Mesendoderm (in vitro differentiated cells): ENCODE measurements at regions not wholly inside any gene's neighbourhood (a gene's known extent, or its start where the extent isn't known, plus 50 kb on each side); places are given as distances from the start of the nearest gene placed in this dataset.

Source experiments
- DNase-seq: peaks from one replicate; pipeline ENCODE4 v3.0.0; 2013
- H2AK5ac ChIP-seq: 2 replicates; pipeline ENCODE4 v1.6.1; 2013; ENCODE audit warnings: low read length, inconsistent platforms
- H2BK120ac ChIP-seq: 2 replicates; pipeline ENCODE4 v1.6.1; 2013; ENCODE audit warnings: low read depth, mild to moderate bottlenecking, low read length, moderate library complexity, mixed read lengths
- H2BK15ac ChIP-seq: replicated peaks from 2 replicates; pipeline ENCODE4 v1.6.1; 2013; ENCODE audit warnings: low read depth, mild to moderate bottlenecking, moderate library complexity
- H2BK5ac ChIP-seq: 2 replicates; pipeline ENCODE4 v1.6.1; 2013; ENCODE audit warnings: low read length, inconsistent platforms
- H3K18ac ChIP-seq: 2 replicates; pipeline ENCODE4 v1.6.1; 2013; ENCODE audit warnings: mild to moderate bottlenecking, low read length, mixed read lengths
- H3K23ac ChIP-seq: one replicate; pipeline ENCODE4 v1.6.1; 2013; ENCODE audit warnings: low read length
- H3K27ac ChIP-seq: 2 replicates; pipeline ENCODE4 v1.5.1; 2013; ENCODE audit warnings: low read depth, mild to moderate bottlenecking, inconsistent platforms, low read length, moderate library complexity
- H3K27me3 ChIP-seq: 2 replicates; pipeline ENCODE4 v1.6.1; 2013; ENCODE audit warnings: low read length, control low read depth, mild to moderate bottlenecking, inconsistent platforms; ENCODE audit not compliant: insufficient read depth, poor library complexity
- H3K36me3 ChIP-seq: 2 replicates; pipeline ENCODE4 v1.6.1; 2013; ENCODE audit warnings: low read length, inconsistent platforms; ENCODE audit not compliant: control insufficient read depth, insufficient read depth
- H3K4ac ChIP-seq: one replicate; pipeline ENCODE4 v1.6.1; 2013; ENCODE audit warnings: low read depth, mild to moderate bottlenecking, low read length, moderate library complexity
- H3K4me1 ChIP-seq: 2 replicates; pipeline ENCODE4 v1.6.1; 2013; ENCODE audit warnings: low read depth, low read length, inconsistent platforms; ENCODE audit not compliant: control insufficient read depth
- H3K4me2 ChIP-seq: 2 replicates; pipeline ENCODE4 v1.6.1; 2013; ENCODE audit warnings: low read length
- H3K4me3 ChIP-seq: 2 replicates; pipeline ENCODE4 v1.5.1; 2013; ENCODE audit warnings: mild to moderate bottlenecking, low read length
- H3K56ac ChIP-seq: one replicate; pipeline ENCODE4 v1.6.1; 2013; ENCODE audit warnings: low read length
- H3K79me1 ChIP-seq: 2 replicates; pipeline ENCODE4 v1.6.1; 2013; ENCODE audit warnings: low read length, inconsistent platforms
- H3K79me2 ChIP-seq: 2 replicates; pipeline ENCODE4 v1.6.1; 2013; ENCODE audit warnings: mild to moderate bottlenecking, low read length; ENCODE audit not compliant: control insufficient read depth, insufficient read depth
- H3K9ac ChIP-seq: 2 replicates; pipeline ENCODE4 v1.6.1; 2013; ENCODE audit warnings: low read length, inconsistent platforms
- H4K5ac ChIP-seq: one replicate; pipeline ENCODE4 v1.6.1; 2013; ENCODE audit warnings: low read length
- H4K8ac ChIP-seq: one replicate; pipeline ENCODE4 v1.6.1; 2013; ENCODE audit warnings: low read depth, mild to moderate bottlenecking, control low read depth, low read length, moderate library complexity
- WGBS: extraction: QIAGEN DNeasy Blood & Tissue Kit; methylation state at CpG from one replicate; pipeline ENCODE4 v1.1.7; 2013; ENCODE audit warnings: low lambda C conversion rate, missing lambda C conversion rate; ENCODE audit not compliant: insufficient coverage; ENCODE audit errors: extremely low coverage; 5-methylcytosine and 5-hydroxymethylcytosine counted together

DNA sequence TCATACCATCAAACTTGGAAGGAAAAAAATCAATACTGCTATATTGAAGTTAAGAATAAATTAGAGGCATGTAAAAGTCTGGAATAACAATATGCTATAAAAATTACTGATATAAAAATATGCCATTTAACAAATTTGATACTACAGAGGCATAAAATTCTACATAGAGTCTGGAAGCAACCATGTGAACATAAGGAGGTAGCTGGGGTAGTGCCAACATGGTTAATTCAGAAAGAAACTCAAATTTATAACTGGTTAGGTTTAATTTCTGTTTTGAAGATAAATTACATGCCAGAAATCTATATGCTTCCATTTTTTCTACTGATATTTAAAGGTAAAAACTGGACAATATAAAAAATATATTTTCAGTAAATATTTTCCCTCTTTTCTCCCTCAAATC lies 103.1 kb upstream of the NR4A3 start:
- Histone ChIP-seq H3K79me2 (no peaks in the 10 kb centered on the region), H3K4me2 (no peak overlapping the region), H3K4me1 (no peaks in the 10 kb centered on the region), H3K56ac (no peak overlapping the region), H3K9ac (no peak overlapping the region), H3K4me3 (no peak overlapping the region), H3K36me3 (no peaks in the 10 kb centered on the region), H2BK15ac (no peak overlapping the region), H2BK5ac (no peak overlapping the region), H4K8ac (no peak overlapping the region), H3K79me1 (no peaks in the 10 kb centered on the region), H4K5ac (no peak overlapping the region), H3K27ac (no peak overlapping the region), H2AK5ac (no peak overlapping the region), H3K27me3 (no peaks in the 10 kb centered on the region), H3K4ac (no peak overlapping the region), H2BK120ac (no peak overlapping the region), H3K23ac (no peak overlapping the region), H3K18ac (no peak overlapping the region)
- DNase-seq, result no peak

DNA sequence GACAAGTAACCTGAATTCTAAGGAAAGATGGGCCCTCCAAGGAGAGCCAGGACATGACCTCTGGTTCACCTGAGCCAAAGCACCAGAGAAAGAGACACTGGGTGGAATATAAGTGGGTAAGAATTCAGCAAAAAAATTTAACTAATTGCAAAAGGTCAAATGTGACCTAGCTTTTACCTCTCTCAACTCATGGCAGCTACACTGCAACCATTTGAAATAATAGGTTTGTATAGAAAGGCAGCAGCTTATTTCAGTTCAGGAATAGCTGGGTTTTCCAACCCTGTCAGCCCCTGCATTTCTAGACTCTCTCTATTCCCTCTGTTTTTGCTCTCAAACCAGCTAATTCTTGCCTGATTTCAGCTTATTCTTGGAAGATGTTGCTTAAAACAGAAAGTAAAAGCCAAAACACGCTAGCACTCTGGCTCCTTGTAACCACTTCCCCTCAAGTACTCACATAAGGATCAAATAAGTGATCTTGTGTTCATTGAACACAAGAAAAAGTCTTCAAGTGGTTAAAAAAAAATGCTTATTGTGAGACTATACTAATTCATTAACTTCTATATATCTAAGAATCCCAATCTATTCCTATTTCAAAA lies 101.1 kb upstream of the NR4A3 start:
- Histone ChIP-seq H4K5ac (no peak overlapping the region), H3K23ac (no peak overlapping the region), H3K56ac (no peak overlapping the region), H3K4ac (no peak overlapping the region), H3K4me2 (no peak overlapping the region), H3K4me3 (no peak overlapping the region), H3K79me1 (no peaks in the 10 kb centered on the region), H2BK120ac (no peak overlapping the region), H3K9ac (no peak overlapping the region), H4K8ac (no peak overlapping the region), H3K36me3 (no peaks in the 10 kb centered on the region), H3K4me1 (no peaks in the 10 kb centered on the region), H2AK5ac (no peak overlapping the region), H2BK5ac (no peak overlapping the region), H3K27me3 (no peaks in the 10 kb centered on the region), H3K79me2 (no peaks in the 10 kb centered on the region), H2BK15ac (no peak overlapping the region), H3K27ac (no peak overlapping the region), H3K18ac (no peak overlapping the region)
- DNase-seq, result no peak
- WGBS, result no CpG with 5 or more reads among the region's 1 CpG

DNA sequence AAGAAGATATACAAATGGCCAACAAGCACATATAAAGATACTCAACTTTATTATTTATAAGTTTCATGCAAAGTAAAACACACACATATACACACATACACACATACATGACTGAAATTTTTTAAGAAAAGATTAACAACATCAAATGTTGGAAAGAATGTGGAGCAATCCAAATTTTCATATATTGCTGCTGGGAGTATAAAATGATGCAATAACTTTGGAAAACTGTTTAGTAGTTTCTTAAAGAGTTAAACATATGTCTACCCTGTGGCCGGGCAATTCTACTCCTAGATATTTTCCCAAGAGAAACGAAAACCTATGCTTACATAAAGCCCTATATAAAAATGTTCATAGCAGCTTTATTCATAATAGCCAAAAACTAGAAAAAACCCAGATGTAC lies 99.8 kb upstream of the NR4A3 start:
- DNase-seq, result no peak

DNA sequence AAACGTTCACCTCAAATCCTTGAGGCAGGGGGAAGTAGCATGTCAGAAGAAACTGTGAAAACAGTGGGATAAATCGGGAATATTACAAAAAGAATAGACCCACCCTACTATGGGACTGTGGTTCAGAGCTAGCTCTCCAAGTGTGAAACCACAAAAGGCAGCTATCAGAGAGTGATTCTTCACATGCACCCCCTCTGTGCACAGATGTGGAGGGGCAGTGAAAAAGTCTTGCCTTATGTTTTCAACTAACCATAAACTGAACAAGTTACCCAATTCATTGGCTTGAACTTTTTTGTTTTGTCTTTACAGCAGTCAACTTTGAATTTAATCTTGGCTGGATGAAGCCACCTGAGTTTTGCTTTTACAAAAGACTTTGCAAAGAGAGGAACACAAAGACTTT lies 98.8 kb upstream of the NR4A3 start:
- Histone ChIP-seq H2BK120ac (no peak overlapping the region), H3K27ac (no peak overlapping the region), H3K36me3 (no peaks in the 10 kb centered on the region), H3K4me3 (no peak overlapping the region), H3K4me2 (no peak overlapping the region), H2BK5ac (no peak overlapping the region), H2AK5ac (no peak overlapping the region), H3K18ac (no peak overlapping the region), H3K56ac (no peak overlapping the region), H2BK15ac (no peak overlapping the region), H3K4ac (no peak overlapping the region), H4K8ac (no peak overlapping the region), H4K5ac (no peak overlapping the region), H3K23ac (no peak overlapping the region), H3K4me1 (no peaks in the 10 kb centered on the region), H3K27me3 (no peaks in the 10 kb centered on the region), H3K79me2 (no peaks in the 10 kb centered on the region), H3K9ac (no peak overlapping the region), H3K79me1 (no peaks in the 10 kb centered on the region)
- no CpG with 5 or more reads among the region's 2 CpGs for WGBS
- no peak for DNase-seq

More for the DNA sequence above, 99.8 kb upstream of the NR4A3 start:
- Histone ChIP-seq H3K18ac (no peak overlapping the region), H4K8ac (no peak overlapping the region), H3K4me2 (no peak overlapping the region), H2BK15ac (no peak overlapping the region), H3K9ac (no peak overlapping the region), H4K5ac (no peak overlapping the region), H3K4me3 (no peak overlapping the region), H3K27me3 (no peaks in the 10 kb centered on the region), H2AK5ac (no peak overlapping the region), H3K23ac (no peak overlapping the region), H3K4ac (no peak overlapping the region), H2BK5ac (no peak overlapping the region), H3K79me2 (no peaks in the 10 kb centered on the region), H2BK120ac (no peak overlapping the region), H3K36me3 (no peaks in the 10 kb centered on the region), H3K4me1 (no peaks in the 10 kb centered on the region), H3K79me1 (no peaks in the 10 kb centered on the region), H3K56ac (no peak overlapping the region), H3K27ac (no peak overlapping the region)
- no CpG with 5 or more reads among the region's 2 CpGs for WGBS

DNA sequence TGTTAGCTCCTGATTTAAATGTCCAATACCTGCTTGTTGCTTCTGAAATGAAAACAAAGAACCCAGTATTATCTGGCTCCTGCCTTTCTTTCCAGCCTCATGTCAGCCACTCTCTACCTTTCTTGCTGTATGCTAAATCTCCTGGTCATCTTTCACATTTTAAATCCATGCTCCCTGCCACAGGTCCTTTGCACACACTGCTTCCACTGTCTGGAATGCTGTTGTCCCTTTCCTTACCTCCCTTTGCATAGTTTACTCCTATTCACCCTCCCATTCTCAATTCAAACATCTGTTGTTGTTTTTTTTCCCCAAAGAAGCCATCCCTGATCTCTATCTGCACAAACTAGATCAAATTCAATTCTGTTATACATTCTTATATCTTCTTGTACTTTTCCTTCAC lies 97.0 kb upstream of the NR4A3 start:
- H2BK15ac ChIP-seq, result no peak overlapping the region
- H3K23ac ChIP-seq, result no peak overlapping the region
- DNase-seq, result no peak
- no peak overlapping the region for H3K9ac ChIP-seq
- H3K79me2 ChIP-seq, result no peaks in the 10 kb centered on the region
- H3K27ac ChIP-seq, result no peak overlapping the region
- H2BK5ac ChIP-seq, result no peak overlapping the region
- no peaks in the 10 kb centered on the region for H3K4me1 ChIP-seq
- H3K36me3 ChIP-seq, result no peaks in the 10 kb centered on the region
- no peak overlapping the region for H3K4me3 ChIP-seq
- no peak overlapping the region for H2AK5ac ChIP-seq
- no peak overlapping the region for H4K5ac ChIP-seq
- no peaks in the 10 kb centered on the region for H3K27me3 ChIP-seq
- H3K4me2 ChIP-seq, result no peak overlapping the region
- H3K79me1 ChIP-seq, result no peaks in the 10 kb centered on the region
- H3K4ac ChIP-seq, result no peak overlapping the region
- no peak overlapping the region for H3K56ac ChIP-seq
- H4K8ac ChIP-seq, result no peak overlapping the region
- H3K18ac ChIP-seq, result no peak overlapping the region
- no peak overlapping the region for H2BK120ac ChIP-seq

DNA sequence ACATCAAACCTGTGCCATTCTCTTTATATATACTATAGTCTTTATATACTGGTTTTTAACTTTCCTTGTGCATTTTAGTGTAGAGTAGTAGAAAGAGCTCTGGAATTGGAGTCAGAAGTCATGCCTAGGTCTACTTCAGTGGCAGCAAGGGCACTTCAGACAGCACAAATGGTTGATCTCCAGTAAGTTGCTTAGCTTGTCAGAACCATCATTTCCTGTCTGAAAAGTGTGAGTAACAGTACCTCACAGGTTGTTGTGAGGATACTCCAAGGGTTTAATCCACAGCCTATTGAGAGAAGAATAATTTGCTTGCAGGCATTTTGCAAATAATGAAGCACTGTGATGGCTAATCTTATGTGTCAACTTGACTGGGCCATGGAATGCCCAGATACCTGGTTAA lies 95.8 kb upstream of the NR4A3 start:
- no peak for DNase-seq
- Histone ChIP-seq H3K79me2 (no peaks in the 10 kb centered on the region), H4K5ac (no peak overlapping the region), H3K9ac (no peak overlapping the region), H3K4ac (no peak overlapping the region), H4K8ac (no peak overlapping the region), H3K79me1 (no peaks in the 10 kb centered on the region), H2BK5ac (no peak overlapping the region), H2BK120ac (no peak overlapping the region), H3K23ac (no peak overlapping the region), H3K4me1 (no peaks in the 10 kb centered on the region), H2AK5ac (no peak overlapping the region), H3K27ac (no peak overlapping the region), H2BK15ac (no peak overlapping the region), H3K56ac (no peak overlapping the region), H3K27me3 (no peaks in the 10 kb centered on the region), H3K4me2 (no peak overlapping the region), H3K4me3 (no peak overlapping the region), H3K36me3 (no peaks in the 10 kb centered on the region), H3K18ac (no peak overlapping the region)
